Ectodermal cell (in vitro differentiated cells): ENCODE measurements at regions not wholly inside any gene's neighbourhood (a gene's known extent, or its start where the extent isn't known, plus 50 kb on each side); places are given as distances from the start of the nearest gene placed in this dataset.

Source experiments
- H3K27ac ChIP-seq: 2 replicates; pipeline ENCODE4 v1.7.0; 2013; ENCODE audit warnings: mild to moderate bottlenecking, low read depth, low read length; ENCODE audit not compliant: insufficient read depth, poor library complexity, severe bottlenecking
- H3K27me3 ChIP-seq: 2 replicates; pipeline ENCODE4 v1.7.0; 2013; ENCODE audit warnings: mild to moderate bottlenecking, low read length; ENCODE audit not compliant: insufficient read depth, control insufficient read depth, poor library complexity, severe bottlenecking
- H3K36me3 ChIP-seq: one replicate; pipeline ENCODE4 v1.7.0; 2013; ENCODE audit warnings: low read length; ENCODE audit not compliant: control insufficient read depth, insufficient read depth
- H3K4me1 ChIP-seq: one replicate; pipeline ENCODE4 v1.7.0; 2013; ENCODE audit warnings: low read length; ENCODE audit not compliant: control insufficient read depth, insufficient read depth
- H3K4me3 ChIP-seq: 2 replicates; pipeline ENCODE4 v1.7.0; 2013; ENCODE audit warnings: low read depth, low read length, control low read depth; ENCODE audit not compliant: insufficient read depth
- H3K9me3 ChIP-seq: 2 replicates; pipeline ENCODE4 v1.7.0; 2013; ENCODE audit warnings: mild to moderate bottlenecking, low read length, moderate library complexity; ENCODE audit not compliant: control insufficient read depth
- WGBS, 2 experiments: methylation state at CpG; one replicate each; pipeline ENCODE4 v1.1.7; 2013; ENCODE audit warnings: missing lambda C conversion rate in 2 of 2; 5-methylcytosine and 5-hydroxymethylcytosine counted together

GRCh38 chr1:87684194-87684593 is 355.5 kb downstream of the LMO4 start:
- Histone ChIP-seq H3K9me3 (no peaks in the 10 kb centered on the region), H3K27ac (no peak overlapping the region), H3K4me3 (no peak overlapping the region), H3K4me1 (peaks cover 30% of the 10 kb centered on the region), H3K36me3 (no peaks in the 10 kb centered on the region), H3K27me3 (peaks cover 16% of the 10 kb centered on the region)
- WGBS, 2 experiments: 45 to 47% methylated on average over 14 of the region's 14 CpGs

- Histone ChIP-seq H3K4me1 (peaks cover 30% of the 10 kb centered on the region), H3K36me3 (no peaks in the 10 kb centered on the region), H3K27ac (no peak overlapping the region), H3K4me3 (no peak overlapping the region), H3K27me3 (peaks cover 16% of the 10 kb centered on the region), H3K9me3 (no peaks in the 10 kb centered on the region)
- 28 to 35% methylated on average over 3 to 6 of the region's 6 CpGs for WGBS, 2 experiments
Observed at GRCh38 chr1:87684713-87685205, 356.1 kb downstream of the LMO4 start.

GRCh38 chr1:87685311-87686135 is 356.8 kb downstream of the LMO4 start:
- WGBS, 2 experiments: 8% methylated on average over 16 of the region's 16 CpGs
- Histone ChIP-seq H3K4me1 (peaks cover 30% of the 10 kb centered on the region), H3K9me3 (no peaks in the 10 kb centered on the region), H3K27ac (no peak overlapping the region), H3K36me3 (no peaks in the 10 kb centered on the region), H3K27me3 (peaks cover 16% of the 10 kb centered on the region), H3K4me3 (no peak overlapping the region)

- Histone ChIP-seq H3K4me1 (peaks cover 30% of the 10 kb centered on the region), H3K4me3 (no peak overlapping the region), H3K27me3 (peaks cover 16% of the 10 kb centered on the region), H3K9me3 (no peaks in the 10 kb centered on the region), H3K27ac (no peak overlapping the region), H3K36me3 (no peaks in the 10 kb centered on the region)
- WGBS, 2 experiments: 86 to 100% methylated on average over 1 of the region's 1 CpG
Observed at GRCh38 chr1:87686136-87686495, 357.4 kb downstream of the LMO4 start.

GRCh38 chr1:87686671-87687070 is 358.0 kb downstream of the LMO4 start:
- Histone ChIP-seq H3K27ac (no peak overlapping the region), H3K4me3 (no peak overlapping the region), H3K36me3 (no peaks in the 10 kb centered on the region), H3K27me3 (peaks cover 16% of the 10 kb centered on the region), H3K9me3 (no peaks in the 10 kb centered on the region), H3K4me1 (peaks cover 30% of the 10 kb centered on the region)
- 86 to 100% methylated on average over 1 of the region's 1 CpG for WGBS, 2 experiments

- no peak overlapping the region for H3K27ac ChIP-seq
- WGBS, 2 experiments: 94 to 97% methylated on average over 5 of the region's 5 CpGs
Observed at GRCh38 chr1:87688136-87688535, 359.5 kb downstream of the LMO4 start.

GRCh38 chr1:87689487-87689886 is 360.8 kb downstream of the LMO4 start:
- Histone ChIP-seq H3K4me3 (no peak overlapping the region), H3K27ac (no peak overlapping the region), H3K27me3 (peaks cover 16% of the 10 kb centered on the region), H3K36me3 (no peaks in the 10 kb centered on the region), H3K4me1 (peaks cover 12% of the 10 kb centered on the region), H3K9me3 (no peaks in the 10 kb centered on the region)

More at GRCh38 chr1:87688136-87688535, 359.5 kb downstream of the LMO4 start:
- Histone ChIP-seq H3K9me3 (no peaks in the 10 kb centered on the region), H3K27me3 (peaks cover 16% of the 10 kb centered on the region), H3K4me1 (peaks cover 24% of the 10 kb centered on the region), H3K4me3 (no peak overlapping the region), H3K36me3 (no peaks in the 10 kb centered on the region)

GRCh38 chr1:87696483-87696882 is 367.8 kb downstream of the LMO4 start:
- Histone ChIP-seq H3K36me3 (no peaks in the 10 kb centered on the region), H3K27ac (no peak overlapping the region), H3K4me3 (no peak overlapping the region), H3K9me3 (no peaks in the 10 kb centered on the region), H3K27me3 (no peaks in the 10 kb centered on the region), H3K4me1 (no peaks in the 10 kb centered on the region)
- 92 to 97% methylated on average over 2 of the region's 2 CpGs for WGBS, 2 experiments

- no peaks in the 10 kb centered on the region for H3K9me3 ChIP-seq
- H3K4me3 ChIP-seq: no peak overlapping the region
- no peak overlapping the region for H3K27ac ChIP-seq
- no peaks in the 10 kb centered on the region for H3K36me3 ChIP-seq
- 92 to 100% methylated on average over 2 of the region's 2 CpGs for WGBS, 2 experiments
- no peaks in the 10 kb centered on the region for H3K4me1 ChIP-seq
- no peaks in the 10 kb centered on the region for H3K27me3 ChIP-seq
Observed at GRCh38 chr1:87702455-87702854, 373.8 kb downstream of the LMO4 start.

- WGBS, 2 experiments: 86 to 96% methylated on average over 4 of the region's 4 CpGs
- H3K27ac ChIP-seq: no peak overlapping the region
Observed at GRCh38 chr1:87705233-87705632, 376.6 kb downstream of the LMO4 start.

More at GRCh38 chr1:87705233-87705632, 376.6 kb downstream of the LMO4 start:
- Histone ChIP-seq H3K4me1 (no peaks in the 10 kb centered on the region), H3K4me3 (no peak overlapping the region), H3K9me3 (no peaks in the 10 kb centered on the region), H3K27me3 (no peaks in the 10 kb centered on the region), H3K36me3 (no peaks in the 10 kb centered on the region)
